Left ventricle myocardium inferior (tissue), 1 donor: ENCODE measurements at regions not wholly inside any gene's neighbourhood (a gene's known extent, or its start where the extent isn't known, plus 50 kb on each side); places are given as distances from the start of the nearest gene placed in this dataset.

ENCODE experiments used
- DNase-seq: peaks from one replicate; pipeline ENCODE4 v3.0.0-alpha.2; 2020
- H3K27ac ChIP-seq: fragments of 200-600 bp; replicated peaks from 2 replicates; pipeline ENCODE4 v1.8.0; 2021
- H3K27me3 ChIP-seq: fragments of 200-600 bp; 2 replicates; pipeline ENCODE4 v1.8.0; 2021; ENCODE audit warnings: low read depth
- H3K36me3 ChIP-seq: fragments of 200-600 bp; 2 replicates; pipeline ENCODE4 v1.8.0; 2021
- H3K4me1 ChIP-seq: fragments of 200-600 bp; 2 replicates; pipeline ENCODE4 v1.8.0; 2021
- H3K4me3 ChIP-seq: fragments of 200-600 bp; 2 replicates; pipeline ENCODE4 v1.8.0; 2021; ENCODE audit warnings: mild to moderate bottlenecking, moderate library complexity
- H3K9me3 ChIP-seq: fragments of 200-600 bp; replicated peaks from 2 replicates; pipeline ENCODE4 v1.8.0; 2021
- intact Hi-C: fragments of 100-400 bp; cut with micrococcal nuclease; formaldehyde crosslinking; loops from one replicate; pipeline ENCODE4 v1.11.0; 2022
- TF ChIP-seq, protein P1 (sequence below): fragments of 200-600 bp; IDR thresholded peaks from 2 replicates; pipeline ENCODE4 v1.8.0; 2021; ENCODE audit warnings: antibody characterized with exemption, mild to moderate bottlenecking, borderline replicate concordance
- donor health status: DM: no; HTN: yes; CAD: no; lungs with severe emphysema.

DNA sequence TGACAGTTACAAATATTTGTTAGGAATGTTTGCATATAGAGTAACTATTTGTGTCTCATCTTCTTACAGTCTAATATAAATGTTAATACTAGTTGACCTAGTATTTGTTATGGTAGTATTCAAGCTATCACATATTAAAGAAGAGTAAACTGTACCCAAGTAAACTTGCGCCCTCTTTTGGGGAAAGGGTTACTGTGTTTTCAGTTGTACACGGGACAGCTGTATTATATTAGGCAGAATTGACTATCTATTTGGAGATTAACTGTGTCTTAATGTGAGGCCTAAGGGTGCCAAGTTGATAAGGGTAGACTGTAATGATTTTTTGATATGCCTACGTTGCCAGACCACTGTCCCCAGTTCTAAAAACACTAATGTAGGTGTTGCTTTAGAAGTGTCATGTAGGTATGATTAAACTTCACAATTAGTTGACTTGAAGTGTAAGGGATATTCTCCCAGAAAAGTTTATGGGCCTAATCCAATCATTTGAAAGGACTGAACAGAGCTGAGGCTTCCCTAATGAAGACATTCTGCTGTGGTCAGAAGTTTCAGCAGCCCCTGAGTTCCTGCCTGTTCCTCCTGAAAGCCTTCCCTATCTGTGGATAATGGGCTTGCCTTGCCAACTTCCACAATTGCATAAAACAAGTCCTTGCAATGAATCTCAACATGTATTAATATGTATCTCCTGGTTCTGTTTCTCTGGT is 172.8 kb upstream of the CXCL13 start:
- Histone ChIP-seq H3K27ac (peak overlapping the region; percentile 21), H3K4me3 (no peak overlapping the region), H3K9me3 (no peaks in the 10 kb centered on the region), H3K36me3 (no peaks in the 10 kb centered on the region), H3K4me1 (peaks cover 19% of the 10 kb centered on the region), H3K27me3 (no peaks in the 10 kb centered on the region)
- TF ChIP-seq, protein P1, sequence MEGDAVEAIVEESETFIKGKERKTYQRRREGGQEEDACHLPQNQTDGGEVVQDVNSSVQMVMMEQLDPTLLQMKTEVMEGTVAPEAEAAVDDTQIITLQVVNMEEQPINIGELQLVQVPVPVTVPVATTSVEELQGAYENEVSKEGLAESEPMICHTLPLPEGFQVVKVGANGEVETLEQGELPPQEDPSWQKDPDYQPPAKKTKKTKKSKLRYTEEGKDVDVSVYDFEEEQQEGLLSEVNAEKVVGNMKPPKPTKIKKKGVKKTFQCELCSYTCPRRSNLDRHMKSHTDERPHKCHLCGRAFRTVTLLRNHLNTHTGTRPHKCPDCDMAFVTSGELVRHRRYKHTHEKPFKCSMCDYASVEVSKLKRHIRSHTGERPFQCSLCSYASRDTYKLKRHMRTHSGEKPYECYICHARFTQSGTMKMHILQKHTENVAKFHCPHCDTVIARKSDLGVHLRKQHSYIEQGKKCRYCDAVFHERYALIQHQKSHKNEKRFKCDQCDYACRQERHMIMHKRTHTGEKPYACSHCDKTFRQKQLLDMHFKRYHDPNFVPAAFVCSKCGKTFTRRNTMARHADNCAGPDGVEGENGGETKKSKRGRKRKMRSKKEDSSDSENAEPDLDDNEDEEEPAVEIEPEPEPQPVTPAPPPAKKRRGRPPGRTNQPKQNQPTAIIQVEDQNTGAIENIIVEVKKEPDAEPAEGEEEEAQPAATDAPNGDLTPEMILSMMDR: no peak
- intact Hi-C loops: loop anchor here (5.0 kb wide), 1 partner anchor 46 kb away; no protein-coding TSS in a partner anchor
- no peak for DNase-seq

DNA sequence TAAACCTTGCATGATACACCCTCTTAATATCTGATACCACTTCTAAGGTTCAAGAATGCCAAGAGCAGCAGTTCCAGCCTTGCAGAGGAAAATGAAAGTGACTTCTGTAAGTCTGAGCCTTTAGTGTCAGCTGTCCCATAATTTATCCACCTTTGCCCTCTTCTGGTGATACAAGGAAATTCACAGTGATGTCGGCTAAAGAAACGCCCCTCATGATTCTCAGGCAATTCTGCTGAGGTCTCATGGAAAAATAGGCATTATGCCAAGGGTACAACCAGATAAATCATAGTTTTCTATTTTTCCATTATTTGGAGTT is 172.2 kb upstream of the CXCL13 start:
- intact Hi-C loops: loop anchor here (5.0 kb wide), 1 partner anchor 46 kb away; no protein-coding TSS in a partner anchor
- H3K4me1 ChIP-seq: peaks cover 19% of the 10 kb centered on the region
- H3K9me3 ChIP-seq: no peaks in the 10 kb centered on the region
- DNase-seq: no peak
- TF ChIP-seq, protein P1: peak; percentile 77
- no peak overlapping the region for H3K4me3 ChIP-seq
- H3K36me3 ChIP-seq: no peaks in the 10 kb centered on the region
- H3K27ac ChIP-seq: peak overlapping the region; percentile 9
- no peaks in the 10 kb centered on the region for H3K27me3 ChIP-seq

DNA sequence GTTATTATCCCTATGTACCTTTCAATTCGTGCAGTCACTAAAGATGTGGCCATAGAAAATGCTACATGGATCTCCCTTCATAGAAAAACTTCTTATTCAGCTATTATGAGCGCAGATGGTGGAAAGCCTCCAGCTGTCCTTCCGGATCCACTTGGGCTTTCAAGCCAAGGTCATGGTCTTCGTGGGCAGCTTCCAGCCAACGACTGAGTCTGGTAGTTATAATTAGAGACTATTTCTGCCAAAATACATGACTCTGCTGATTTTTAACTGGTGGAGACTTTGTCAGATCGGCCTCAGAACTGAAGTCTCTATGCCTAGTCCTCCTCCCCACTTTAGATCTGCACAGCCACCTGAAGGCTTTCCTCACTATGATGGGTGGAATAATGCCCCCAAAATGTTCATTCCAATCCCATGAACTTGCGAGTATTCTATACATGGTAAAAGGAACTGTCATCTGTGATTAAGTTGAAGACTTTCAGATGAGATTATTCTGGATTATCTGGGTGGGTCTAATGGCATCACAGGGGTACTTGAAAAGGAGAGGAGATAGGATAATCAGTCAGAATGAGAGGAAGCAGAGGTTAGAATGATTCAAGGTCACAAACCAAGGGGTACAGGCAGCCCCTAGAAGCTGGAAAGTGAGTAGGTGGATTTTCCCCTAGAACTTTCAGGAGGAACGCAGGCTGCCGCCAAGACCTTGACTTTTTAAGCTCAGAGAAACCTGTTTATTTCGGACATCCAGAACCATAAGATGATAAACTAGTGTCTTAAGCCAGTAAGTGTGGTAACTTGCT is 171.1 kb upstream of the CXCL13 start:
- intact Hi-C loops: loop anchor here (5.0 kb wide), 1 partner anchor 47 kb away; no protein-coding TSS in a partner anchor
- Histone ChIP-seq H3K27ac (peak overlapping the region; percentile 9), H3K9me3 (no peaks in the 10 kb centered on the region), H3K4me1 (peaks cover 19% of the 10 kb centered on the region), H3K36me3 (no peaks in the 10 kb centered on the region), H3K4me3 (no peak overlapping the region), H3K27me3 (no peaks in the 10 kb centered on the region)
- DNase-seq: peak; percentile 21
- TF ChIP-seq, protein P1: no peak

DNA sequence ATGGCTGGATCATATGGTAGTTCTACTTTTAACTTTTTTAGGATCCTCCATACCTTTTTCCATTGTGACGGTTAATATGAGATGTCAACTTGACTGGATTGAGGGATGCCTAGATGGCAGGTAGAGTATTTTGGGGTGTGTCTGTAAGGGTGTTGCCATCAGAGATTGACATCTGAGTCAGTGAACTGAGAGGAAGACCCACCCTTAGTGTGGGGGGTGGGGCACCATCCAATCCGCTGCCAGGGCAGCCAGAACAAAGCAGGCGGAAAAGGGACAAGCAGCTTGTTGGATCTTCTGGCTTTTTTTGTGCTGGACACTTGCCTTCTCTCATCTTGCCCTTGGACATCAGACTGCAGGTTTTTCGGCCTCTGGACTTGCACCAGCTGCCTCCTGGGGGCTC is 168.5 kb upstream of the CXCL13 start:
- Histone ChIP-seq H3K36me3 (no peaks in the 10 kb centered on the region), H3K4me1 (peaks cover 19% of the 10 kb centered on the region), H3K4me3 (no peak overlapping the region), H3K9me3 (no peaks in the 10 kb centered on the region), H3K27ac (no peak overlapping the region), H3K27me3 (no peaks in the 10 kb centered on the region)
- TF ChIP-seq, protein P1: no peak
- DNase-seq: no peak
- intact Hi-C loops: no loop called here

DNA sequence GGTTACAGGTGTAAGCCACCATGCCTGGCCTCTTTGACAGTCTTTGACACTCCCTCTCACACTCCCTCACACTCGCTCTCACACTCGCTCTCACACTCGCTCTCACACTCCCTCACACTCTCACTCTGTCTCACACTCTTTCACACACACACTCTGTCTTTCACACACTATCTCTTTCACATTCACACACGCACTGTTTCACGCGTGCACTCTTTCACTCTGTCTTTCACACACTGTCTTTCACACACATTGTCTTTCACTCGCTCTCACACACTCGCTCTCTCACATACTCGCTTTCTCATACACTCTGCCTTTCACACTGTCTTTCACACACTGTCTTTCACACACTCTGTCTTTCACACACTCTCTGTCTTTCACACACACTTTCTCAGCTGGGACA is 167.1 kb upstream of the CXCL13 start:
- H3K4me3 ChIP-seq: no peak overlapping the region
- no peak overlapping the region for H3K27ac ChIP-seq
- peaks cover 11% of the 10 kb centered on the region for H3K4me1 ChIP-seq
- no peaks in the 10 kb centered on the region for H3K9me3 ChIP-seq
- H3K27me3 ChIP-seq: no peaks in the 10 kb centered on the region
- H3K36me3 ChIP-seq: no peaks in the 10 kb centered on the region
- TF ChIP-seq, protein P1: no peak
- intact Hi-C loops: no loop called here
- DNase-seq: no peak
